ENCODE measurements at regions not wholly inside any gene's neighbourhood (a gene's known extent, or its start where the extent isn't known, plus 50 kb on each side); places are given as distances from the start of the nearest gene placed in this dataset.
"Not testable (repeated sequence)": the region's sequence is repeated elsewhere in the genome, so short reads cannot be mapped to it uniquely, and the experiment has no call there.

DNA sequence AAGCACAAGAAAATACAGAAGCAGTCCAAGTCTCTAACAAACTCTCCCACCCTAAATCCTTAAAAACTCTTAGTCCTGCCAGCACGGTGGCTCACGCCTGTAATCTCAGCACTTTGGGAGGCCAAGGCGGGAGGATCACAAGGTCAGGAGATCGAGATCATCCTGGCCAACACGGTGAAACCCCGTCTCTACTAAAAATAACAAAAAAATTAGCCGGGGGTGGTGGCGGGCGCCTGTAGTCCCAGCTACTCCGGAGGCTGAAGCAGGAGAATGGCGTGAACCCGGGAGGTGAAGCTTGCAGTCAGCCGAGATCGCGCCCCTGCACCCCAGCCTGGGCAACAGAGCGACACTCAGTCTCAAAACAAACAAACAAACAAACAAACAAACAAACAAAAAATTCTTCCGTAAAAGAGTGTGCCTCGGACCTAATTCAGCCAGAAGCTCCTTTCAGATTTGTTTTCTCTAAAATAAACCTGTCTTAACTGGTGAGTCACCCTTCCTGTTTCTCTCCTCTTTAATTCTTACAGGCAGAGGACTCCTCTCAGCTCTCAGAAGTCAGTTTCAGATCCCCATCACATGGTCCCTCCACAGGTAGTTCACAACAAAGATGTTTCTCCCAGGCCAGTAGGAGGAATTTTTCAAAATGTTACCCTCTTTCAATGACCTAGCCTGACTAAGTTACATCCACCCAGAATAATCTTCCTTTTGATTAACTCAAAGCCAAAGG lies 953.2 kb downstream of the STIM2 start:
- TF ChIP-seq, protein P1, sequence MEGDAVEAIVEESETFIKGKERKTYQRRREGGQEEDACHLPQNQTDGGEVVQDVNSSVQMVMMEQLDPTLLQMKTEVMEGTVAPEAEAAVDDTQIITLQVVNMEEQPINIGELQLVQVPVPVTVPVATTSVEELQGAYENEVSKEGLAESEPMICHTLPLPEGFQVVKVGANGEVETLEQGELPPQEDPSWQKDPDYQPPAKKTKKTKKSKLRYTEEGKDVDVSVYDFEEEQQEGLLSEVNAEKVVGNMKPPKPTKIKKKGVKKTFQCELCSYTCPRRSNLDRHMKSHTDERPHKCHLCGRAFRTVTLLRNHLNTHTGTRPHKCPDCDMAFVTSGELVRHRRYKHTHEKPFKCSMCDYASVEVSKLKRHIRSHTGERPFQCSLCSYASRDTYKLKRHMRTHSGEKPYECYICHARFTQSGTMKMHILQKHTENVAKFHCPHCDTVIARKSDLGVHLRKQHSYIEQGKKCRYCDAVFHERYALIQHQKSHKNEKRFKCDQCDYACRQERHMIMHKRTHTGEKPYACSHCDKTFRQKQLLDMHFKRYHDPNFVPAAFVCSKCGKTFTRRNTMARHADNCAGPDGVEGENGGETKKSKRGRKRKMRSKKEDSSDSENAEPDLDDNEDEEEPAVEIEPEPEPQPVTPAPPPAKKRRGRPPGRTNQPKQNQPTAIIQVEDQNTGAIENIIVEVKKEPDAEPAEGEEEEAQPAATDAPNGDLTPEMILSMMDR (IDR thresholded peaks at IDR 0.05) = not testable (repeated sequence)
- TF ChIP-seq POLR2A (IDR thresholded peaks at IDR 0.05) = not testable (repeated sequence)

Measured in body of pancreas (tissue), 4 donors.